DND-41 (cell line): ENCODE measurements at regions not wholly inside any gene's neighbourhood (a gene's known extent, or its start where the extent isn't known, plus 50 kb on each side); places are given as distances from the start of the nearest gene placed in this dataset.

Experiments used
- ATAC-seq: fragments of 200-7000 bp; cut with Tn5 transposase; 3 replicates; pipeline ENCODE4 v1.9.1; 2021; ENCODE audit warnings: low read depth; ENCODE audit not compliant: insufficient read depth
- DNase-seq: peaks from one replicate; pipeline ENCODE4 v3.0.0-alpha.2; 2020
- H2AFZ ChIP-seq: 2 replicates; pipeline ENCODE4 v1.6.0; 2012; ENCODE audit warnings: low read depth, low read length
- H3K27ac ChIP-seq: 2 replicates; pipeline ENCODE4 v1.5.1; 2012; ENCODE audit warnings: low read length, inconsistent platforms
- H3K27me3 ChIP-seq: fragments of 200-600 bp; sonication (generic); 2 replicates; pipeline ENCODE4 v1.6.0; 2012; ENCODE audit warnings: low read length, mild to moderate bottlenecking, inconsistent platforms; ENCODE audit not compliant: insufficient read depth, poor library complexity
- H3K36me3 ChIP-seq: 2 replicates; pipeline ENCODE4 v1.5.1; 2012; ENCODE audit warnings: low read length, inconsistent platforms; ENCODE audit not compliant: insufficient read depth
- H3K4me1 ChIP-seq: 2 replicates; pipeline ENCODE4 v1.5.1; 2012; ENCODE audit warnings: mild to moderate bottlenecking, low read length; ENCODE audit not compliant: insufficient read depth
- H3K4me2 ChIP-seq: 2 replicates; pipeline ENCODE4 v1.6.0; 2012; ENCODE audit warnings: mild to moderate bottlenecking, moderate library complexity, low read length, inconsistent platforms; ENCODE audit not compliant: insufficient read depth
- H3K4me3 ChIP-seq, 2 experiments: fragments of 200-600 bp in 1 of 2; shearing (Covaris generic) in 1 of 2; 2 replicates each; pipeline ENCODE4 v1.5.1; 2012 to 2016; ENCODE audit warnings: inconsistent platforms in 2 of 2, low read length in 2 of 2, mild to moderate bottlenecking in 2 of 2, low read depth in 1 of 2, moderate library complexity in 1 of 2
- H3K79me2 ChIP-seq: 2 replicates; pipeline ENCODE4 v1.6.0; 2012; ENCODE audit warnings: low read length, inconsistent platforms; ENCODE audit not compliant: insufficient read depth
- H3K9ac ChIP-seq: 2 replicates; pipeline ENCODE4 v1.6.0; 2012; ENCODE audit warnings: low read depth, mild to moderate bottlenecking, inconsistent platforms, low read length, moderate library complexity
- H3K9me3 ChIP-seq: 2 replicates; pipeline ENCODE4 v1.5.1; 2012; ENCODE audit warnings: low read length, moderate library complexity, mild to moderate bottlenecking, inconsistent platforms; ENCODE audit not compliant: insufficient read depth, severe bottlenecking
- H4K20me1 ChIP-seq: 2 replicates; pipeline ENCODE4 v1.6.0; 2012; ENCODE audit warnings: low read length; ENCODE audit not compliant: insufficient read depth
- CTCF ChIP-seq: IDR thresholded peaks from 2 replicates; pipeline ENCODE4 v1.5.1; 2012; ENCODE audit warnings: borderline replicate concordance, low read length, moderate library complexity, mild to moderate bottlenecking; ENCODE audit not compliant: poor library complexity, severe bottlenecking; ENCODE audit errors: extremely low read depth
- EZH2 ChIP-seq: IDR thresholded peaks from 3 replicates; pipeline ENCODE4 v1.6.1; 2012; ENCODE audit warnings: borderline replicate concordance, low read depth, mild to moderate bottlenecking, moderate library complexity, low read length, inconsistent platforms; ENCODE audit not compliant: severe bottlenecking

GRCh38 chr16:76612497-76612896 is 335.3 kb downstream of the CNTNAP4 start:
- Histone ChIP-seq H3K27ac (no peak overlapping the region), H2AFZ (no peak overlapping the region), H3K4me1 (no peaks in the 10 kb centered on the region), H3K27me3 (peaks cover 3% of the 10 kb centered on the region), H3K9me3 (no peaks in the 10 kb centered on the region), H3K79me2 (no peaks in the 10 kb centered on the region), H4K20me1 (no peaks in the 10 kb centered on the region), H3K9ac (no peak overlapping the region), H3K4me3 (no peak overlapping the region), H3K36me3 (no peaks in the 10 kb centered on the region), H3K4me2 (no peak overlapping the region)
- no peak for TF ChIP-seq CTCF
- TF ChIP-seq EZH2: no peak
- no peak for ATAC-seq
- no peak for DNase-seq

GRCh38 chr16:76614269-76614668 is 337.1 kb downstream of the CNTNAP4 start:
- Histone ChIP-seq H3K4me2 (no peak overlapping the region), H3K9ac (no peak overlapping the region), H3K79me2 (no peaks in the 10 kb centered on the region), H3K27ac (no peak overlapping the region), H4K20me1 (no peaks in the 10 kb centered on the region), H3K9me3 (no peaks in the 10 kb centered on the region), H3K27me3 (peaks cover 3% of the 10 kb centered on the region), H3K36me3 (no peaks in the 10 kb centered on the region), H2AFZ (no peak overlapping the region), H3K4me1 (no peaks in the 10 kb centered on the region), H3K4me3 (no peak overlapping the region)
- TF ChIP-seq EZH2 (no peak), CTCF (no peak)
- no peak for DNase-seq
- ATAC-seq: no peak

- no peak overlapping the region for H2AFZ ChIP-seq
- no peak for DNase-seq
- H3K79me2 ChIP-seq: no peaks in the 10 kb centered on the region
- H4K20me1 ChIP-seq: no peaks in the 10 kb centered on the region
- TF ChIP-seq CTCF (no peak), EZH2 (no peak)
- no peak overlapping the region for H3K27ac ChIP-seq
- H3K4me3 ChIP-seq: no peak overlapping the region
- H3K4me1 ChIP-seq: no peaks in the 10 kb centered on the region
- H3K36me3 ChIP-seq: no peaks in the 10 kb centered on the region
- no peak overlapping the region for H3K9ac ChIP-seq
- no peaks in the 10 kb centered on the region for H3K9me3 ChIP-seq
- H3K4me2 ChIP-seq: no peak overlapping the region
- ATAC-seq: no peak
- no peaks in the 10 kb centered on the region for H3K27me3 ChIP-seq
Observed at GRCh38 chr16:76622876-76623275, 345.7 kb downstream of the CNTNAP4 start.
